ENCODE measurements at regions not wholly inside any gene's neighbourhood (a gene's known extent, or its start where the extent isn't known, plus 50 kb on each side); places are given as distances from the start of the nearest gene placed in this dataset.
A peak's percentile ranks its signal among the peaks of the same experiment; 100 is the strongest.

DNA sequence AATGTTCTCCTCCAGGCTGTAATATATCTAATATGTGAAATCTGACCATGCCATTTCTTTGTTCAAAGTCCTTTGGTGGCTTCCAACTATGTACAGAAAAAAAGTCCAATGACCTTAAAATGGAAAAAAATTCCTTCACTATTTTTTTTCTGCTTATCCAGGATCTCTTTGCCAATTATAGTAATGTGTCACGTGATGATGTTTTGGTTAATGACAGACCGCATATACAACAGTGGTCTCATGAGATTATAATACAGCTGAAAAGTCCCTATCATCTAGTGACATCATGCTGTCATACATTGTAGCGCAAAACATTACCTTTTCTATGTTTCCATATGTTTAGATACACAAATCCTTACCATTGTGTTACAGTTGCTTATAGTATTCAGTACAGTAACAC lies 477.6 kb downstream of the TMEM232 start:
- no peaks in the 10 kb centered on the region for H3K9me3 ChIP-seq (ENCODE audit: low read length)
- no peaks in the 10 kb centered on the region for H3K27me3 ChIP-seq (ENCODE audit: insufficient read depth, low read length)

GRCh38 chr5:110250355-110250754 lies 476.1 kb downstream of the TMEM232 start:
- Histone ChIP-seq H3K9me3 (ENCODE audit: low read length) (no peaks in the 10 kb centered on the region), H3K36me3 (ENCODE audit: insufficient read depth, low read length) (no peaks in the 10 kb centered on the region), H2AFZ (ENCODE audit: low read depth, low read length) (no peak overlapping the region), H3K4me3 (ENCODE audit: low read length) (no peak overlapping the region), H3K27me3 (ENCODE audit: insufficient read depth, low read length) (no peaks in the 10 kb centered on the region), H3K4me1 (ENCODE audit: insufficient read depth, low read length) (peaks cover 26% of the 10 kb centered on the region)

More for the DNA sequence above, 477.6 kb downstream of the TMEM232 start:
- Histone ChIP-seq H3K4me3 (ENCODE audit: low read length) (no peak overlapping the region), H3K4me1 (ENCODE audit: insufficient read depth, low read length) (peaks cover 26% of the 10 kb centered on the region), H3K36me3 (ENCODE audit: insufficient read depth, low read length) (no peaks in the 10 kb centered on the region), H2AFZ (ENCODE audit: low read depth, low read length) (no peak overlapping the region)

GRCh38 chr5:110250755-110251154 lies 475.7 kb downstream of the TMEM232 start:
- Histone ChIP-seq H2AFZ (ENCODE audit: low read depth, low read length) (no peak overlapping the region), H3K36me3 (ENCODE audit: insufficient read depth, low read length) (no peaks in the 10 kb centered on the region), H3K9me3 (ENCODE audit: low read length) (no peaks in the 10 kb centered on the region), H3K4me1 (ENCODE audit: insufficient read depth, low read length) (peaks cover 26% of the 10 kb centered on the region), H3K27me3 (ENCODE audit: insufficient read depth, low read length) (no peaks in the 10 kb centered on the region), H3K4me3 (ENCODE audit: low read length) (no peak overlapping the region)

DNA sequence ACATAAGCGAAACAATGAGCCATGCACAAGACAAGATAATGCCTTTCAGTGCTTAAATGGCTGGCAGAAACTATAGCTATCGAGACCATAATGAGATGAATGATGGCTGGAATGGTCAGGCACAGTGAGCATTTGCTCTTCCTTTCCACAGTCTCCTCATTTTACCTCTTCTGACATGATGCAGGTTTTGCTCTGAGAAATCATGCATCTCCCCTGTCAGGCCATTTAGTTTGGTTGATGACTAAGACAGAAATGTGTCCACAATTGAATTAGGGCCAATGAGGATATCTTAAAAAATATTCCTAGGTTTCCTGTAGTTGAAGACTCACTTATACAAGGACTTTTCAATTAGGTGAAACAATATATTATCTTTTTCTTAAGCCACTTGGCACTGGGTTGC lies 475.1 kb downstream of the TMEM232 start:
- Histone ChIP-seq H2AFZ (ENCODE audit: low read depth, low read length) (no peak overlapping the region), H3K4me3 (ENCODE audit: low read length) (no peak overlapping the region), H3K27me3 (ENCODE audit: insufficient read depth, low read length) (no peaks in the 10 kb centered on the region), H3K36me3 (ENCODE audit: insufficient read depth, low read length) (no peaks in the 10 kb centered on the region), H3K4me1 (ENCODE audit: insufficient read depth, low read length) (peaks cover 31% of the 10 kb centered on the region), H3K9me3 (ENCODE audit: low read length) (no peaks in the 10 kb centered on the region)

GRCh38 chr5:110255194-110255593 lies 471.3 kb downstream of the TMEM232 start:
- Histone ChIP-seq H3K27me3 (ENCODE audit: insufficient read depth, low read length) (no peaks in the 10 kb centered on the region), H2AFZ (ENCODE audit: low read depth, low read length) (no peak overlapping the region), H3K9me3 (ENCODE audit: low read length) (no peaks in the 10 kb centered on the region), H3K4me3 (ENCODE audit: low read length) (no peak overlapping the region), H3K4me1 (ENCODE audit: insufficient read depth, low read length) (peaks cover 58% of the 10 kb centered on the region), H3K36me3 (ENCODE audit: insufficient read depth, low read length) (no peaks in the 10 kb centered on the region)

DNA sequence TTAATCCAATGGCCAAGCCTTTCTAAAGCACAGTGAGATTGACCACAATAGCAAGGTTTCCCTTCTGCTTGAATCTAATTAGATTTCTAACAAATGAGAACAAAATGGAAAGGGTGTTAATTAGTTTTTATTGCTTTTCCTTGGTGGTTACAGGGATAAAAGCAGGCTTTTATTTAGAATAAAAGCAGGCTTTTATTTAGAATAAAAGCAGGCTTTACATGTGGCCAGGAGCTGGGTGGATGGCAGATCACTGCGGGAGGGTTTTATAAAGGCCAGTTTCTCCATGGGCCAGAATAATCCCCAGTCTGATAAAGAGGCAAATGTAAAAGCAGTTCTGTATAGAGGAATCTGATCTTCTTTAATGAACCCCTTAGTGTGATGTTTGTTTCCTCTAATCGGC lies 470.2 kb downstream of the TMEM232 start:
- Histone ChIP-seq H2AFZ (ENCODE audit: low read depth, low read length) (no peak overlapping the region), H3K4me3 (ENCODE audit: low read length) (no peak overlapping the region), H3K36me3 (ENCODE audit: insufficient read depth, low read length) (no peaks in the 10 kb centered on the region), H3K4me1 (ENCODE audit: insufficient read depth, low read length) (peaks cover 47% of the 10 kb centered on the region), H3K27me3 (ENCODE audit: insufficient read depth, low read length) (no peaks in the 10 kb centered on the region), H3K9me3 (ENCODE audit: low read length) (no peaks in the 10 kb centered on the region)

- Histone ChIP-seq H3K36me3 (ENCODE audit: insufficient read depth, low read length) (no peaks in the 10 kb centered on the region), H3K4me1 (ENCODE audit: insufficient read depth, low read length) (peaks cover 39% of the 10 kb centered on the region), H3K27me3 (ENCODE audit: insufficient read depth, low read length) (no peaks in the 10 kb centered on the region), H3K4me3 (ENCODE audit: low read length) (peak overlapping the region; percentile 56), H3K9me3 (ENCODE audit: low read length) (no peaks in the 10 kb centered on the region), H2AFZ (ENCODE audit: low read depth, low read length) (peak overlapping the region; percentile 42)
These were observed 468.5 kb downstream of the TMEM232 start for GRCh38 chr5:110257971-110258370.

GRCh38 chr5:110258460-110259216 lies 467.8 kb downstream of the TMEM232 start:
- Histone ChIP-seq H3K27me3 (ENCODE audit: insufficient read depth, low read length) (no peaks in the 10 kb centered on the region), H3K9me3 (ENCODE audit: low read length) (no peaks in the 10 kb centered on the region), H3K4me1 (ENCODE audit: insufficient read depth, low read length) (peaks cover 39% of the 10 kb centered on the region), H3K36me3 (ENCODE audit: insufficient read depth, low read length) (no peaks in the 10 kb centered on the region), H2AFZ (ENCODE audit: low read depth, low read length) (no peak overlapping the region), H3K4me3 (ENCODE audit: low read length) (peak overlapping the region; percentile 56)

- Histone ChIP-seq H3K4me1 (ENCODE audit: insufficient read depth, low read length) (peaks cover 27% of the 10 kb centered on the region), H3K4me3 (ENCODE audit: low read length) (no peak overlapping the region), H3K27me3 (ENCODE audit: insufficient read depth, low read length) (no peaks in the 10 kb centered on the region), H3K9me3 (ENCODE audit: low read length) (no peaks in the 10 kb centered on the region), H2AFZ (ENCODE audit: low read depth, low read length) (no peak overlapping the region), H3K36me3 (ENCODE audit: insufficient read depth, low read length) (no peaks in the 10 kb centered on the region)
These were observed 463.7 kb downstream of the TMEM232 start for GRCh38 chr5:110262749-110263148.

DNA sequence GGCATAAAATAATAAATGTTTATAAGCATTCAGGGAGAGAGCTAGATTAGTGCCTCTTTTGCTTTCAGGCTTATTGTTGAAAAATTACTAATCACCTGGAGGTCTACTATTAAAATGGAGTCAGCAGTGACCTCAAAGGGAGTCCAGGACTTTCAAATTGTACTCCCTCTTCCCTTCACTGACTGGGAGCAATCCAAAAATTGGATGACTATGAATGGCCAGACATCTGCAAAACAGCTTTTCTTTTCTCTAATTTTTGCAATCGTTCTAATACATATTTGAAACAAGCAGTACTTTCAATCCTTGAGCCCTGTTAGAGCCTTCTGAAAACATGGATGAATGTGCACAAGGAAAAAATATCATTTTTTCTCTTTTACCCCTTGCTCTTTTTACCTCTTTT lies 461.8 kb downstream of the TMEM232 start:
- H3K9me3 ChIP-seq (ENCODE audit: low read length): no peaks in the 10 kb centered on the region
- H3K27me3 ChIP-seq (ENCODE audit: insufficient read depth, low read length): no peaks in the 10 kb centered on the region
- no peak overlapping the region for H2AFZ ChIP-seq (ENCODE audit: low read depth, low read length)
- H3K4me3 ChIP-seq (ENCODE audit: low read length): no peak overlapping the region
- peaks cover 31% of the 10 kb centered on the region for H3K4me1 ChIP-seq (ENCODE audit: insufficient read depth, low read length)
- no peaks in the 10 kb centered on the region for H3K36me3 ChIP-seq (ENCODE audit: insufficient read depth, low read length)

DNA sequence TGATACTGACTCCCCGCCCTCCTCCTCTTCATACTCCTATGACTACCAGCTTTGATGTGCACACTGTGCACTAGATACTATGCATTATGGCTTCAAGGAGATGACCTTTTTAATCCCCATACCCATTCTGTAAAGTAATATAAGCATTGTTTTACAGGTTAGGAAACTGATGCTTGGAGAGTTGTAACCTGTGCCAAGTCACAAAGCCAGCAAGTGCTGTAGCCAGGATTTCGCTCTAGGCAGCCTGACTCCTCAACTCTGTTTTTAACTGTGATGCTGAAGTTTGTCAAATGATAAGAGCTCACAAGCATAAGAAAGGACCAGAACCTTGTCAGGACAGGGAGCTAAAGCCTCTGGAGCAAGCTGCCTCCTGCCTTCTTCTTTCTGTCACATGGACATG lies 461.3 kb downstream of the TMEM232 start:
- Histone ChIP-seq H3K4me3 (ENCODE audit: low read length) (no peak overlapping the region), H2AFZ (ENCODE audit: low read depth, low read length) (no peak overlapping the region), H3K36me3 (ENCODE audit: insufficient read depth, low read length) (no peaks in the 10 kb centered on the region), H3K9me3 (ENCODE audit: low read length) (no peaks in the 10 kb centered on the region), H3K4me1 (ENCODE audit: insufficient read depth, low read length) (peaks cover 31% of the 10 kb centered on the region), H3K27me3 (ENCODE audit: insufficient read depth, low read length) (no peaks in the 10 kb centered on the region)

- H3K27me3 ChIP-seq (ENCODE audit: insufficient read depth, low read length): no peaks in the 10 kb centered on the region
- no peak overlapping the region for H3K4me3 ChIP-seq (ENCODE audit: low read length)
- H3K9me3 ChIP-seq (ENCODE audit: low read length): no peaks in the 10 kb centered on the region
- no peaks in the 10 kb centered on the region for H3K36me3 ChIP-seq (ENCODE audit: insufficient read depth, low read length)
- peaks cover 31% of the 10 kb centered on the region for H3K4me1 ChIP-seq (ENCODE audit: insufficient read depth, low read length)
- no peak overlapping the region for H2AFZ ChIP-seq (ENCODE audit: low read depth, low read length)
These were observed 458.8 kb downstream of the TMEM232 start for GRCh38 chr5:110267714-110268113.

- no peaks in the 10 kb centered on the region for H3K9me3 ChIP-seq (ENCODE audit: low read length)
- H2AFZ ChIP-seq (ENCODE audit: low read depth, low read length): peak overlapping the region; percentile 10
- H3K27me3 ChIP-seq (ENCODE audit: insufficient read depth, low read length): no peaks in the 10 kb centered on the region
- H3K4me3 ChIP-seq (ENCODE audit: low read length): no peak overlapping the region
- H3K36me3 ChIP-seq (ENCODE audit: insufficient read depth, low read length): no peaks in the 10 kb centered on the region
- H3K4me1 ChIP-seq (ENCODE audit: insufficient read depth, low read length): peaks cover 31% of the 10 kb centered on the region
These were observed 458.2 kb downstream of the TMEM232 start for GRCh38 chr5:110268283-110268682.

GRCh38 chr5:110268985-110269384 lies 457.5 kb downstream of the TMEM232 start:
- no peaks in the 10 kb centered on the region for H3K36me3 ChIP-seq (ENCODE audit: insufficient read depth, low read length)
- H3K27me3 ChIP-seq (ENCODE audit: insufficient read depth, low read length): no peaks in the 10 kb centered on the region
- H3K4me3 ChIP-seq (ENCODE audit: low read length): no peak overlapping the region
- H3K9me3 ChIP-seq (ENCODE audit: low read length): no peaks in the 10 kb centered on the region
- peak overlapping the region; percentile 10 for H2AFZ ChIP-seq (ENCODE audit: low read depth, low read length)
- H3K4me1 ChIP-seq (ENCODE audit: insufficient read depth, low read length): peaks cover 31% of the 10 kb centered on the region
